Spinal cord (tissue), 9 donors: ENCODE measurements at regions not wholly inside any gene's neighbourhood (a gene's known extent, or its start where the extent isn't known, plus 50 kb on each side); places are given as distances from the start of the nearest gene placed in this dataset.

ENCODE experiments used
- DNase-seq, 6 donors: peaks; one replicate each; pipeline versions ENCODE4 v3.0.0 to v3.0.0-alpha.2; 2013 to 2015; ENCODE audit warnings: low spot score in 6 of 6, low read depth in 4 of 6
- H3K27ac ChIP-seq: one replicate; pipeline ENCODE4 v1.5.1; 2013; ENCODE audit warnings: low read depth, low read length, control low read depth
- H3K27me3 ChIP-seq: one replicate; pipeline ENCODE4 v1.6.1; 2013; ENCODE audit warnings: low read length; ENCODE audit not compliant: control insufficient read depth, insufficient read depth
- H3K36me3 ChIP-seq: one replicate; pipeline ENCODE4 v1.6.1; 2013; ENCODE audit warnings: low read length; ENCODE audit not compliant: control insufficient read depth, insufficient read depth
- H3K4me1 ChIP-seq: one replicate; pipeline ENCODE4 v1.6.1; 2013; ENCODE audit warnings: low read length; ENCODE audit not compliant: control insufficient read depth, insufficient read depth
- H3K4me3 ChIP-seq: one replicate; pipeline ENCODE4 v1.5.1; 2013; ENCODE audit warnings: low read depth, low read length, control low read depth
- H3K9me3 ChIP-seq: one replicate; pipeline ENCODE4 v1.6.1; 2013; ENCODE audit warnings: low read length; ENCODE audit not compliant: control insufficient read depth, insufficient read depth
- WGBS: methylation state at CpG from one replicate; pipeline ENCODE4 v1.1.5; 2013; ENCODE audit warnings: missing lambda C conversion rate; ENCODE audit not compliant: insufficient coverage; 5-methylcytosine and 5-hydroxymethylcytosine counted together
- donor health status: healthy.

DNA sequence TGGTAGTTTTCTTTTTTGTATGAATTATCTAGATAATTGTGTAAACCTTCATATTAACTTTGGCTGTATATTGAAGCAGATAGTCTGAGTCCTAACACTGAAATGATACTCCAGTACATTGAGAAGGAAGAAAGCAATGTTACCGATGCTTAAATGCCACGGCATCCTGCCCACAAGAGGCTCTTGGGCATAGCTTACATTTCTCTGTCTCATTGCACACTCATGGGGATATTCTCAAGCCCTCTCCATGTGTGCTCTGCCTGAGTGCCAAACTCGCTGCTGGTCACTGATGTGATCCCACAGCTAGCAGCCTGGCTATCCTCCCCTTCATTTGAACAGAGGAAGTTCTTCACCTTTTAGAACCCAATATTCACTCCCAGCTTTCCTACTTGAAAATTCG is 179.4 kb downstream of the TGFB2 start:
- whole genome bisulfite sequencing = 80% methylated on average over 3 of the region's 4 CpGs
- DNase-seq = no peak
- Histone ChIP-seq H3K4me3 (no peak overlapping the region), H3K27ac (no peak overlapping the region), H3K4me1 (no peaks in the 10 kb centered on the region), H3K27me3 (no peaks in the 10 kb centered on the region), H3K9me3 (no peaks in the 10 kb centered on the region), H3K36me3 (no peaks in the 10 kb centered on the region)

DNA sequence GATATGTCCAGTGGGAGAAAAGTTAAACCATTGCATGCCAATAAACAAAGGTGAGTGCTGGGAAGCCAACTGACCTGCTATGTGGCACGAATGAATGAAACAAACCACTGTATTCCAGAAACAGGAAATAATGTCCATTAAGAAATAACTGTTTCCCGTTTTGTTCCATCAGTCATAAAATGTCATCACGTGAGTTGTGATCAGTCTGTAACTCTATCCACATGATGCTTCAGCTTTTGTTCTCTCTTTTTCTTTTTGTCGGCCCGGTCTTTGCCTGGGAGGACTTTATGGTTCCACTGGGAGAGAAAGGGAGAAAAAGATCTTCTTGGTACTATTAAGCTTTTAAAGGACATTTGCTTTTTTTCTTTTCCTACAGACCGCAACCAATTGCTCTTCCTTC is 179.9 kb downstream of the TGFB2 start:
- DNase-seq = peak in 1 of 6 donors; percentile 18
- H3K27ac ChIP-seq = no peak overlapping the region
- WGBS = 50% methylated on average over 2 of the region's 6 CpGs
- no peaks in the 10 kb centered on the region for H3K27me3 ChIP-seq
- H3K9me3 ChIP-seq = no peaks in the 10 kb centered on the region
- H3K4me1 ChIP-seq = no peaks in the 10 kb centered on the region
- no peak overlapping the region for H3K4me3 ChIP-seq
- H3K36me3 ChIP-seq = no peaks in the 10 kb centered on the region

DNA sequence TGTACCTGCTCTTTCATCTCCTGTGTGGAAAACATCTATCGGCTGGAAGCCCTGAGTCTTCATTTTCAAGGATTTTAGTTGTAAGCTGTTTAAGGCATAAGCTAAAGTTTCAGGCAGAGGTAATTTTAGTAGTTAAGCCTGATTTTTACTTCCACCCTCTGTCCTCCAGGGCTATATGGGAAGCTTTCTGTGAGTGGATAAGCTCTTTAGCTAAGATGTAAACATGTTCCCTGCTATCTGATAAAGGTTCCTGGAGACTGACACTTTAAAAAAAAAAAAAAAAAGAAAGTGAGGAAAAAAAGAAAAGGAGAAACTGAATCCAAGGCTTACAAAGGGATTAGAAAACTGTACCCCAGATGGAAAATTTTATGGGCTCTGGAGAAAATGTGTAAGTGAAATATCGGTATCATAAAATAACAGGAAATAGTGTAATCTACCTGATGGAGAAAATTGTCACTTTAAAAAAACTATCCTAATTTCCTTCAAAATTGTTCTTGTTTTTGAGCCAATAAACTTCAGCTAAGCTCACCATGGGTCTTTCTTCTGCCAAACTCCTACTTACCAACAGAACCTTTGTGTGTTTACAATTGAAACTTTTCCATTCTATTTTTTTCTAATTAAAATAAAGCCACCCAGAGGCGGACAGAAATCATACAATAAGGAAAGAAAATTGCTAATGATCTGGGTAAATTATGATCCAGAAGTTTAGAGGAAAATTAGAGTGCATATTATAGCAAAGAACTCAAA is 180.5 kb downstream of the TGFB2 start:
- 20% methylated on average over 1 of the region's 3 CpGs for WGBS
- Histone ChIP-seq H3K27ac (no peak overlapping the region), H3K9me3 (no peaks in the 10 kb centered on the region), H3K4me1 (no peaks in the 10 kb centered on the region), H3K4me3 (no peak overlapping the region), H3K36me3 (no peaks in the 10 kb centered on the region), H3K27me3 (no peaks in the 10 kb centered on the region)
- no peak for DNase-seq

DNA sequence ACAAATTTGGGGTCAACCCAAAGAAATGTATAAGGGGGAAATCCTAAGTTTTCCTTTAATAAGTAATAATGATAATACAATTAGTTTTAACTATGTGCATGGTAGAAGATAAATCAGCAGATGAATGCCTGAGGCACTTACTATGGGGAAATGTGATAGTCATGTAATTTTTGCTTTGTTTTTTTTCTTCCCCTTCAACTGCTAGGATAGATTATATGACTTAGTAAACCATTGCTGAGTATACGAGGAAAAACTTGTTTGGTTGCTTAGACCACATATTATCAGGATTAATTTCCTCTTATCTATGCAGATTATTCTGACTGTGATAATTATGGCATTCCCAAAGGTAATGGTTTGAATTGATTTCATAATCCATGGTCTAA is 181.1 kb downstream of the TGFB2 start:
- WGBS = no CpG with 5 or more reads among the region's 1 CpG
- Histone ChIP-seq H3K4me3 (no peak overlapping the region), H3K27me3 (no peaks in the 10 kb centered on the region), H3K36me3 (no peaks in the 10 kb centered on the region), H3K9me3 (no peaks in the 10 kb centered on the region), H3K27ac (no peak overlapping the region), H3K4me1 (no peaks in the 10 kb centered on the region)
- no peak for DNase-seq

DNA sequence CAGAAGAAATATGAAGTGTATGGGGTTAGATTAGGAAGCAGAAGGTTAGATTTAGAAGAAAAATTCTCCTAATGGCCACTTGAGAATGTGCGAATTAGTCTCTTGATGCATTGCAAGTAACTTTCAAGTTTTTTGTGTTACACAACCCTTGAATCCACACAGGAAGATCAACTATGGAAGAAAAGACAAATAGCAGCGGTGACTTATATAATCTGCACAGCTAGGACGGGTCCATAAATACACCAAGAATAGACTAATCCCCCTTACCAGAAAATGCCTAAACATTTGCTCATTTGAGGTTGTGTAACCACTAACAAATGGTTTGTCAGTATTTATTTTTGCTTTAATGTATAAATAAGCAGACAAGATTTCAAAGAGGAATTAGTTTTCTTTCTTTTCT is 182.6 kb downstream of the TGFB2 start:
- Histone ChIP-seq H3K27me3 (no peaks in the 10 kb centered on the region), H3K4me3 (no peak overlapping the region), H3K27ac (no peak overlapping the region), H3K4me1 (no peaks in the 10 kb centered on the region), H3K36me3 (no peaks in the 10 kb centered on the region), H3K9me3 (no peaks in the 10 kb centered on the region)
- no peak for DNase-seq
- WGBS = no CpG with 5 or more reads among the region's 3 CpGs

DNA sequence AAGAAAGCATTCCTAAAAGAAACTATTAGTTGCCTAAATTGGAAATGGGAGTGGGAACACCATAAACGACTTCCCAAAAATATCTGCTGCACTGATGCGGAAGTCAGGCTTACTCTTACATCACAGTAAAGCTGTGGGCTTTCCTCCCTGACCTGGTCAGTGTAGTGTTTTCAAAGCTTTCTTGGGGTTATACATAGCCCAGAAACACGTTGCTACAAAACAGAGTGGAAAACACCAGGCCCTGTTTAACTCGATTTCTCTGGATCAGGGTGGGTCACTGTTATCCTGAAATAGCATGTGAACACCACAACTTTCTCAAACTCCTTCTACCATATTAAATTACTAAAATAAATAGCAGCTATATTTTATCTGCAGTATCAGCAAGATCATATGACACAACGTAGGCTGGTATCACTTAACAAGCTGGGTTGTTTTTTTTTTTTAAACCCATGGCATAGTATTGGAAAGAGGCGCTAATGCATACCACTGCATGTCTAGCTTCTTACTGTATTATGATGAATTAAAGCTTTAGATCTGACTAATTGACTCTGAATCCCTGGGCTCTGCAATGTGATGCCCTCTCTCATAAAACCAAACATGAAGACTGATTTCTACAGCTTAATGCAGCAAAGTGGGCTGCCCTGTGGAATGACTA is 184.6 kb downstream of the TGFB2 start:
- DNase-seq = no peak
- H3K27ac ChIP-seq = no peak overlapping the region
- no peaks in the 10 kb centered on the region for H3K36me3 ChIP-seq
- H3K9me3 ChIP-seq = no peaks in the 10 kb centered on the region
- no peaks in the 10 kb centered on the region for H3K4me1 ChIP-seq
- 94% methylated on average over 3 of the region's 6 CpGs for WGBS
- no peak overlapping the region for H3K4me3 ChIP-seq
- H3K27me3 ChIP-seq = no peaks in the 10 kb centered on the region

DNA sequence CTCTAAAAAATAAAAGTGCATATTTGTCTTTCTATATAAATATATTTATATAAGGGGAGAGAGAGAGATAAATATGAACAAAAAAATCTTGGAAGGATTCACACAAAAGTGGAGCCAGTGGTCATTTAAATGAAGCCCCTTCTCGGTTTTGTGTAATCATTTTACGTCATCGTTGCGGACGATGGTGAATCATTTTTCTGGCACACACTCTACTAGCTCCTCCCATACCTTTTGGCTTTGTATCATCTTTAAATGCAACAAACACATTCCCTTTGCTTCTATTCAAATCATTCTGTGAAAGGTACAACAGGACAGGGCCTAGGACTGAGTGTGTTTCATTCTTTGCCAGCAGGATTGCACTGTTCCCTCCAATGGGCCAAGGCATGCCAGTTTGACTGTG is 186.8 kb downstream of the TGFB2 start:
- no peak for DNase-seq
- Histone ChIP-seq H3K27ac (no peak overlapping the region), H3K4me3 (no peak overlapping the region), H3K9me3 (no peaks in the 10 kb centered on the region), H3K4me1 (no peaks in the 10 kb centered on the region), H3K36me3 (no peaks in the 10 kb centered on the region), H3K27me3 (no peaks in the 10 kb centered on the region)
- whole genome bisulfite sequencing = 100% methylated on average over 4 of the region's 5 CpGs

DNA sequence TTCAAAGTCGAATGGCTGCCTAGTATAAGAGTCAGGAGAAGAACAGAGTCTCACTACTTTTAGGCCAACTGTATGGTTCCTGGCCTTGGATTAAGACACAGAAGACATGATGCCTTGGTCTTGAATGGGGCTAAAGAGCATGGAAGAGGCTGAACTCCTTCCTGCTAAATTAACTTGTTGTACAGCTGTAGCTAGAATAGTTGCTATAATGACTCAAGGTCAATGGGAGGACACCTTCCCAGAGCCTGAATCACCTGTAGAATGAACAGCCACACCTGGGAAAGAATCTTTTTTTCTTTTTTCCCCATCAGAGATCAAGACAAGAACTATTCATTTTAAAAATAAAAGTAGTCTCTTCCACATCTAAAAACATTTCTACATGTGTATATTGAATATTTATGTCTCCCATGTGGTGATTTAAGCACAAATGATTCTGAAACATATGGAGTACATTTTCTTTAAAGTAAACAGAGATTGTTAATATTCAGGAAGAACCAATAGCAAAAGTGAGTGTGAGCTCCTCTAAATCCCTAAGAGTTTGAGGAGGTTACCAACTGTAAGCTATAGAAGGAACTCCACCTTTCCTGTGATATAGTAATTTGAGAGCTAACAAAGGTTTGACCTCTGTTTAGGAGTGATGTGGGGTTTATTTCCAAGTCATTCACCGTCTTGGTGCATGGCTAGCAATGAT is 191.3 kb downstream of the TGFB2 start:
- Histone ChIP-seq H3K9me3 (no peaks in the 10 kb centered on the region), H3K4me1 (no peaks in the 10 kb centered on the region), H3K27ac (no peak overlapping the region), H3K27me3 (no peaks in the 10 kb centered on the region), H3K36me3 (no peaks in the 10 kb centered on the region), H3K4me3 (no peak overlapping the region)
- no peak for DNase-seq
- WGBS = 100% methylated on average over 1 of the region's 2 CpGs

DNA sequence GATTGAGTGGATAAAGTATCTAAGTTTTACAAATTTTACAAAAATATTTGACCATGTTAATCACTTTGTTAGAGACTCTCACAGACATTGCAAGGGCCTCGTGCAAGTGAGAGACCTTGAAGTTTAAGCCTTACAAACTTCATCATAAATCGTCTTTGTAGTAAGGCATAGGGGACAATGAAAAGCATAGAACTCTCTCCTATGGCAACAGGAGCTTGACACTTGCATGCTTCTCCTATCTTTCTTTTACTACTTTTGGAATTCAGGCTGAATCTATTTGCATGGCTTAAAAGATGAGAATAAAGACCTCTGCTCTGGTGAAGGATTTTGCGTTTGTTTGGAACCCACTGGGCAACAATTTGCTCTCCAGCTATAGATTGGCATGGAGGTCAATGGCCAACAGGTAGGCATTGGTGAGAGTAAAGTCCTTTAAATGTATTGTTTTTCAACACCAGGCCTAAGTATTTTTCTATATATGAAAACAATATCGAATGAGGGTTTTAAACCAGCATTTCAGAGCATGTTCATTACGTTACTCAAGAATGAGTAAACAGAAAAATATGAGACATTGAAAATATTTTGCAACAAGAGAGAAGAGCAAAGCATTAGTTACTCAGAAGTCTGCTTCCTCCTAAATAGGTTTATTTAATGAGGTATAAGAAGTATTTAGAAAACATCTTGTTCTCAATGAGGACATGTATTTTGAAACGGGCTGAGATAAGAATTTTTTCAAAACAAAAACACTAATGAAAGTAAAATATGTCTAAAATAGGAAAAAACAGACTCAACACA is 192.2 kb downstream of the TGFB2 start:
- WGBS = 80% methylated on average over 1 of the region's 6 CpGs

More for the DNA sequence above, 192.2 kb downstream of the TGFB2 start:
- no peaks in the 10 kb centered on the region for H3K4me1 ChIP-seq
- DNase-seq = no peak
- H3K4me3 ChIP-seq = no peak overlapping the region
- no peaks in the 10 kb centered on the region for H3K36me3 ChIP-seq
- H3K9me3 ChIP-seq = no peaks in the 10 kb centered on the region
- no peaks in the 10 kb centered on the region for H3K27me3 ChIP-seq
- no peak overlapping the region for H3K27ac ChIP-seq
